ENCODE measurements at regions not wholly inside any gene's neighbourhood (a gene's known extent, or its start where the extent isn't known, plus 50 kb on each side); places are given as distances from the start of the nearest gene placed in this dataset.
A peak's percentile ranks its signal among the peaks of the same experiment; 100 is the strongest.

DNA sequence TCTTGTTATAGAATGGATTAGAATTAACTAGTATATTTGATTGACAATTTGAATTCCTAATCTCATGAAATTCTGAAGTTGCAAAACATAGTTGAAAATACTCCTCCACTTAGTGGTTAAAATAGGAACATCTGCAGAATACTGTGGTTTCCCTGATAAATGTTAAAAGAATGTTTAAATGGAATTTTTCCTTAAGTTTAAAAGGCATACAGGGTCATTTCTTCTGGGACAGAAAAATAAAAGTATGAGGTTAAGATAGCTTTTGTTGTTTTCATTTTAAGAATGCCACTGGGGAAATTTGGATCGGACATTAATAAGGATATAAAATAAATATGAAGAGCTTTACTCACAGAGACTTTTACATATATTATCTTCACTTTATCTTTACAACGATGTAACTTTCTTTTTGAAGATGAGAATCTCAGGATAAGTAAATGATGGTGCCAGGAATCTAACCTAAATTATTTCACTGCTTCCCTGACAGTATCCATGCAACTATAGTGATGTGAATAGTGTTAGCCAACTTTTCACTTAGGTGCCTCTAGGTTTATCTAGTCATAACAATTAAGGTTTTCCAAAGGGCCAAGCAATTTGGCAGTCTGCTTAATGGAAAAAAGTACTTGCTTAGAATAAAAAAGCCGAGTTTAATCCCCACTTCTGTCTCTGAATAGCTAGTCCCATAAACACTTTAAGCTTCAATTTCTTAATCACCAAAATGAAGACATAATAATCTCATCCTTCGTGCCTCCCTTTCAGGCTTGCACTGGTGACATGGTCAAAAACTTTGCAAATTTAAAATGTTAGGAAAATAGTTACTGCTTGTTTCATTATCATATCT lies 151.8 kb upstream of the STK17B start:
- TF ChIP-seq, protein P1, sequence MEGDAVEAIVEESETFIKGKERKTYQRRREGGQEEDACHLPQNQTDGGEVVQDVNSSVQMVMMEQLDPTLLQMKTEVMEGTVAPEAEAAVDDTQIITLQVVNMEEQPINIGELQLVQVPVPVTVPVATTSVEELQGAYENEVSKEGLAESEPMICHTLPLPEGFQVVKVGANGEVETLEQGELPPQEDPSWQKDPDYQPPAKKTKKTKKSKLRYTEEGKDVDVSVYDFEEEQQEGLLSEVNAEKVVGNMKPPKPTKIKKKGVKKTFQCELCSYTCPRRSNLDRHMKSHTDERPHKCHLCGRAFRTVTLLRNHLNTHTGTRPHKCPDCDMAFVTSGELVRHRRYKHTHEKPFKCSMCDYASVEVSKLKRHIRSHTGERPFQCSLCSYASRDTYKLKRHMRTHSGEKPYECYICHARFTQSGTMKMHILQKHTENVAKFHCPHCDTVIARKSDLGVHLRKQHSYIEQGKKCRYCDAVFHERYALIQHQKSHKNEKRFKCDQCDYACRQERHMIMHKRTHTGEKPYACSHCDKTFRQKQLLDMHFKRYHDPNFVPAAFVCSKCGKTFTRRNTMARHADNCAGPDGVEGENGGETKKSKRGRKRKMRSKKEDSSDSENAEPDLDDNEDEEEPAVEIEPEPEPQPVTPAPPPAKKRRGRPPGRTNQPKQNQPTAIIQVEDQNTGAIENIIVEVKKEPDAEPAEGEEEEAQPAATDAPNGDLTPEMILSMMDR (IDR thresholded peaks at IDR 0.05), result peak; percentile 40
- Mint-ChIP-seq H3K4me3 (ENCODE audit: unreplicated experiment) (peak overlapping the region; percentile 64), H3K4me1 (ENCODE audit: unreplicated experiment) (peaks cover 43% of the 10 kb centered on the region), H3K27me3 (ENCODE audit: unreplicated experiment) (no peaks in the 10 kb centered on the region), H3K9me3 (ENCODE audit: unreplicated experiment) (peaks cover 3% of the 10 kb centered on the region), H3K27ac (ENCODE audit: unreplicated experiment) (peak overlapping the region; percentile 80), H3K36me3 (ENCODE audit: unreplicated experiment) (peaks cover 26% of the 10 kb centered on the region)
- DNase-seq (ENCODE audit: extremely low spot score, unreplicated experiment), result no peak

DNA sequence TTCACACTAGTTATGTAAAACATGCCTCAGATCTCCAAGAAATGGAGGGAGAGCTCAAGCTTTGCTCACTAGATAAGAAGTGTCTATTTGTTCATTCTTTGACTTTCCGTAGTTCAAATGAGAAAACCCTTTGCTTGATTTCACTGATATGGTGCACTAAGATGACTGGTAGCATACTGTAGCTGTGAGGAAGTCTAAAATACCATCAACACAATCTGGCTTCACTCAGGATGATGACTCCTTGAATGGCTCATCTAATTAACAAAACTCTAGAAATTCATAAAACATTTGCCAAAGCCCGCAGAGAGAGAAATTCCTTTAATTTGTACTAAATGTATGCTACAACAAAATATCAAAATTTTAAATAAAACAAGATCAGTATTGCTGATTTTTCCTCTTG lies 152.8 kb upstream of the STK17B start:
- no peak for DNase-seq (ENCODE audit: extremely low spot score, unreplicated experiment)
- no peaks in the 10 kb centered on the region for H3K27me3 Mint-ChIP-seq (ENCODE audit: unreplicated experiment)
- no peak overlapping the region for H3K4me3 Mint-ChIP-seq (ENCODE audit: unreplicated experiment)
- H3K36me3 Mint-ChIP-seq (ENCODE audit: unreplicated experiment), result peaks cover 18% of the 10 kb centered on the region
- TF ChIP-seq, protein P1 (IDR thresholded peaks at IDR 0.05), result no peak
- peak overlapping the region; percentile 80 for H3K27ac Mint-ChIP-seq (ENCODE audit: unreplicated experiment)
- peaks cover 3% of the 10 kb centered on the region for H3K9me3 Mint-ChIP-seq (ENCODE audit: unreplicated experiment)
- H3K4me1 Mint-ChIP-seq (ENCODE audit: unreplicated experiment), result peaks cover 43% of the 10 kb centered on the region

DNA sequence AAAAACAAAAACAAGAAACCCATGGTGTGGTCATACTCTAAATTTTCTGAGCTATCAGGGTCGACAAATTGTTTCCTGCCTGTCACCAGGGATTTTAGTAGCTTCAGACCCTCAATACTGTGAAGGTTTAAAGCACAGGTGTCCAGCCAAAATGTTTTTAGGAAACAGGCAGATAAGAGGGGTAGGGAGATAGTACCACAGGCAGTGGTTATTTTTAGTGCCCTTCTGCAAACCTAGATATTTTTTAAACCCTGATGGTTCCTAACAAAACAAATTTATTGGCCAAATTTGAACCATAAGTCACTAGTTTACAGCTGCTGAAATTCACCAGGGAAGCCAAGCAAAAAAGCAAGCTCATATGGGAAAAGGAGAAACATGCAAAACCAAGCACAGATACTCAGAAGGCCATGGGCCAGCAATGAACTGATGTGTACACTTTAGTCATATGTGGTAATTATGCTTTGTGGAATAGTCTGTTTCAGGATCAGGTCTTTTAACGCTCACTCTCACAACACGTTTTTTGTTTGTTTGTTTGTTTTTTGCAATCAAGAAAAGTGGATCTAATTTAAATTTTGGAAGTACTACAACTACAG lies 156.8 kb upstream of the STK17B start:
- H3K9me3 Mint-ChIP-seq (ENCODE audit: unreplicated experiment), result no peaks in the 10 kb centered on the region

DNA sequence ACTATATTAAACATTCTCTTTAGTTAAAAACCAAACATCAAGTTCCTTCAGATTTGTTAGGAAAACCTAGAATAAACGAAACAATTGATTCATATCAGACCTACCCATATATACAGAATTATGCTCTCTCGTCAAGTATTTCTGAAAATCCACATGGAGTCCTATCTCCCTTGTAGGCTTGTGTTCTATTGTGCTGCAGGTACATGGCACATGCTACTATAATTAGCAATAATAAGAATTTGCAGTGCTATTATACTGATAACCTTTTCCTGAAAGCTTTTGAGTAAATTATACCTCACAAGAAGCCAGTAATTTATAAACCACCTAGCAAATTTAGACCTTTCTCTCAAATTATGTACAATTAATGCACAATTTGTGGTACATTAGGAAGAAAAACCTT lies 158.6 kb upstream of the STK17B start:
- H3K27ac Mint-ChIP-seq (ENCODE audit: unreplicated experiment), result no peak overlapping the region
- no peak overlapping the region for H3K4me3 Mint-ChIP-seq (ENCODE audit: unreplicated experiment)
- H3K4me1 Mint-ChIP-seq (ENCODE audit: unreplicated experiment), result peaks cover 37% of the 10 kb centered on the region
- DNase-seq (ENCODE audit: extremely low spot score, unreplicated experiment), result no peak
- H3K9me3 Mint-ChIP-seq (ENCODE audit: unreplicated experiment), result no peaks in the 10 kb centered on the region
- H3K27me3 Mint-ChIP-seq (ENCODE audit: unreplicated experiment), result no peaks in the 10 kb centered on the region
- TF ChIP-seq, protein P1 (IDR thresholded peaks at IDR 0.05), result no peak
- peaks cover 4% of the 10 kb centered on the region for H3K36me3 Mint-ChIP-seq (ENCODE audit: unreplicated experiment)

More for the DNA sequence above, 156.8 kb upstream of the STK17B start:
- Mint-ChIP-seq H3K4me3 (ENCODE audit: unreplicated experiment) (no peak overlapping the region), H3K4me1 (ENCODE audit: unreplicated experiment) (peaks cover 46% of the 10 kb centered on the region), H3K27ac (ENCODE audit: unreplicated experiment) (no peak overlapping the region), H3K27me3 (ENCODE audit: unreplicated experiment) (no peaks in the 10 kb centered on the region), H3K36me3 (ENCODE audit: unreplicated experiment) (peaks cover 7% of the 10 kb centered on the region)
- TF ChIP-seq, protein P1 (IDR thresholded peaks at IDR 0.05), result no peak
- no peak for DNase-seq (ENCODE audit: extremely low spot score, unreplicated experiment)

DNA sequence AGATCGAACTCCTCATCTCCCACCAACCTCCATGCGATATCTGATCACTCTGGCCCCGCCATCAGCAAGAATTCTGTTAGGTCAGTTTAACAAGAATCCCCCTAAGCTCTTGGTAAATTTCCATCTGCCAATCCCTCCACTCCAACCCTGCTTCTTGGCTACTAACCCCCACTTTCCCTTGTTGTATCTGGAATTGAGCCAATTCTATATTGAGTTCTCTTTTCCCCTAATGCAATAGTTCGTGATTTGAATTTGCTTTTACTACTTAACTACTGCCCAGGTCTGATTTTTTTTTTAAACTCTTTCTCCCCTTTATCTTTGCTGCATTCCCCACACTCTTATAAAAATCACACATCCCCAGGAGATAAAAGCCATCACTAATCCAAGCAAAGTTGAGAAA lies 159.3 kb upstream of the STK17B start:
- TF ChIP-seq, protein P1 (IDR thresholded peaks at IDR 0.05), result no peak
- Mint-ChIP-seq H3K4me1 (ENCODE audit: unreplicated experiment) (peaks cover 37% of the 10 kb centered on the region), H3K36me3 (ENCODE audit: unreplicated experiment) (peaks cover 3% of the 10 kb centered on the region), H3K27me3 (ENCODE audit: unreplicated experiment) (no peaks in the 10 kb centered on the region), H3K27ac (ENCODE audit: unreplicated experiment) (peak overlapping the region; percentile 71), H3K4me3 (ENCODE audit: unreplicated experiment) (no peak overlapping the region), H3K9me3 (ENCODE audit: unreplicated experiment) (no peaks in the 10 kb centered on the region)
- no peak for DNase-seq (ENCODE audit: extremely low spot score, unreplicated experiment)
